K562 (cell line): ENCODE measurements at regions not wholly inside any gene's neighbourhood (a gene's known extent, or its start where the extent isn't known, plus 50 kb on each side); places are given as distances from the start of the nearest gene placed in this dataset.

Experiments used
- ATF1 ChIP-seq, 2 experiments: fragments of 450-650 bp in 1 of 2; IDR thresholded peaks; 2 replicates each; pipeline ENCODE4 v1.6.1; 2016; ENCODE audit warnings: missing compliant biosample characterization in 1 of 2, missing genetic modification characterization in 1 of 2
- CEBPZ ChIP-seq: fragments of 150-350 bp; IDR thresholded peaks from 2 replicates; pipeline ENCODE4 v1.6.1; 2014; ENCODE audit warnings: low read depth, mild to moderate bottlenecking, low read length, borderline replicate concordance
- CHD4 ChIP-seq: fragments of 200-600 bp; sonication (generic); IDR thresholded peaks from 3 replicates; pipeline ENCODE4 v1.6.1; 2012; ENCODE audit warnings: low read depth, mild to moderate bottlenecking, mixed read lengths, low read length, inconsistent platforms; ENCODE audit not compliant: insufficient read depth, insufficient replicate concordance, poor library complexity, severe bottlenecking
- DPF2 ChIP-seq: fragments of 450-650 bp; IDR thresholded peaks from 2 replicates; pipeline ENCODE4 v1.6.1; 2016
- ELF1 ChIP-seq: fragments of 200-800 bp; sonication (Bioruptor generic); IDR thresholded peaks from 2 replicates; pipeline ENCODE4 v1.6.1; 2016; ENCODE audit warnings: missing genetic modification characterization, missing compliant biosample characterization
- FOSL1 ChIP-seq: fragments of 200-800 bp; sonication (Bioruptor generic); conservative IDR thresholded peaks from 2 replicates; pipeline ENCODE4 v1.6.1; 2016; ENCODE audit warnings: missing genetic modification characterization, missing compliant biosample characterization
- JUND ChIP-seq, 2 experiments: IDR thresholded peaks; 2 replicates in 1 of 2; 3 replicates in 1 of 2; pipeline ENCODE4 v1.6.1; 2011; ENCODE audit warnings: borderline replicate concordance in 2 of 2, low read depth in 2 of 2, low read length in 2 of 2, improper control_type of control experiment in 1 of 2, missing biosample characterization in 1 of 2, missing genetic modification characterization in 1 of 2, missing genetic modification reagents in 1 of 2
- RB1 ChIP-seq: fragments of 450-650 bp; IDR thresholded peaks from 2 replicates; pipeline ENCODE4 v1.6.1; 2017; ENCODE audit warnings: low read depth, mild to moderate bottlenecking
- SMARCA4 ChIP-seq: fragments of 450-650 bp; IDR thresholded peaks from 2 replicates; pipeline ENCODE4 v1.6.1; 2016
- TEAD1 ChIP-seq, 2 experiments: fragments of 450-650 bp in 1 of 2; sonication (generic) in 1 of 2; formaldehyde crosslinking; IDR thresholded peaks; 2 replicates each; pipeline versions ENCODE4 v1.4.0 to v1.8.0; 2020 to 2022; ENCODE audit warnings: mild to moderate bottlenecking in 2 of 2, missing genetic modification reagents in 1 of 2
- ZBED1 ChIP-seq: IDR thresholded peaks from 2 replicates; pipeline ENCODE4 v1.6.1; 2014
- ZNF124 ChIP-seq: sonication (generic); formaldehyde crosslinking; IDR thresholded peaks from 2 replicates; pipeline ENCODE4 v1.8.1; 2022; ENCODE audit warnings: missing genetic modification reagents
- TF ChIP-seq, protein P1 (sequence below), 3 experiments: IDR thresholded peaks in 2 of 3; conservative IDR thresholded peaks in 1 of 3; 2 replicates each; pipeline ENCODE4 v1.5.1; 2011 to 2012; ENCODE audit warnings: low read length in 3 of 3, mild to moderate bottlenecking in 3 of 3, control low read depth in 2 of 3, improper control_type of control experiment in 1 of 3, inconsistent platforms in 1 of 3, low read depth in 1 of 3, mixed read lengths in 1 of 3, moderate library complexity in 1 of 3; ENCODE audit not compliant: insufficient read depth in 2 of 3

DNA sequence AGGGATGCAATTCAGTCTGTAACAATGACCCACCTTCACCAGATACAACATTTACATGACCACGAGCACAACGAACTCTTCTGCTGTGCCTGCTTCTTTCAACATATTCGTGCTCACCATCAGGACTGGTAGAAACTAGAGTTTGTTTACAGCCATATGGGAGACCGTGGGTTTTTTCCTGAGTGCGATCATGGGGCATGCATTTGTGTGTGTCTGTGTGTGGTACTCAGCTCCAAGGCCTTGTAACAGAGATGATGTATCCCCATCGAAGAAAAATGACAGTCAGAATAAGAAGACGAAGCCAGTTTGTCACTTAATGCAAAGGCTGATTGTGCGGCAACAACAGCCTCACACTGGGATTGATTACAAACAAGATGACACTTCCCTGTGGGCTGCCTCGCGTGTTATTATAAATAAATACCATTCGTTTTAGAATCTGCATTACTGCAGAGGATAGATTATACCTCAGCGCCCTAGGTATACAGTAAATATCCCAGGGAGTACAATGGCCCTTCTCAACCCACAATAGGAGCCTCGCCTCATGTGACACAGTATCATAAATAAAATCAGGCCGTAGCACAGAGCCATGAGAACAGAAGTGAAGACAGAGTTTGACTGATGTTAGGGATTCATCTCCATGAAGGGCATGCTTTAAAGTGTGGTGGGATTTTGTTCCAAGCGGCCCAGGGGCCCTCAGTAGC lies 97.3 kb upstream of the NOCT start:
- TF ChIP-seq, protein P1, sequence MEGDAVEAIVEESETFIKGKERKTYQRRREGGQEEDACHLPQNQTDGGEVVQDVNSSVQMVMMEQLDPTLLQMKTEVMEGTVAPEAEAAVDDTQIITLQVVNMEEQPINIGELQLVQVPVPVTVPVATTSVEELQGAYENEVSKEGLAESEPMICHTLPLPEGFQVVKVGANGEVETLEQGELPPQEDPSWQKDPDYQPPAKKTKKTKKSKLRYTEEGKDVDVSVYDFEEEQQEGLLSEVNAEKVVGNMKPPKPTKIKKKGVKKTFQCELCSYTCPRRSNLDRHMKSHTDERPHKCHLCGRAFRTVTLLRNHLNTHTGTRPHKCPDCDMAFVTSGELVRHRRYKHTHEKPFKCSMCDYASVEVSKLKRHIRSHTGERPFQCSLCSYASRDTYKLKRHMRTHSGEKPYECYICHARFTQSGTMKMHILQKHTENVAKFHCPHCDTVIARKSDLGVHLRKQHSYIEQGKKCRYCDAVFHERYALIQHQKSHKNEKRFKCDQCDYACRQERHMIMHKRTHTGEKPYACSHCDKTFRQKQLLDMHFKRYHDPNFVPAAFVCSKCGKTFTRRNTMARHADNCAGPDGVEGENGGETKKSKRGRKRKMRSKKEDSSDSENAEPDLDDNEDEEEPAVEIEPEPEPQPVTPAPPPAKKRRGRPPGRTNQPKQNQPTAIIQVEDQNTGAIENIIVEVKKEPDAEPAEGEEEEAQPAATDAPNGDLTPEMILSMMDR (IDR thresholded peaks at IDR 0.05 in 2 of 3, conservative IDR thresholded peaks at IDR 0.05 in 1 of 3; ENCODE audit: insufficient read depth in 2 of 3, low read depth in 1 of 3, low read length in 3 of 3) = no peak
- TF ChIP-seq SMARCA4 (no peak), FOSL1 (tag) (no peak), TEAD1 (CRISPR knock-in tag; IDR thresholded peaks at IDR 0.05) (no peak), RB1 (no peak), CEBPZ (no peak), CHD4 (no peak), ELF1 (no peak), ZNF124 (CRISPR knock-in tag) (no peak), JUND (IDR thresholded peaks at IDR 0.05; ENCODE audit: borderline replicate concordance, low read depth, low read length) (no peak), JUND (tag; IDR thresholded peaks at IDR 0.05; ENCODE audit: borderline replicate concordance, low read depth, low read length) (no peak), ZBED1 (no peak), DPF2 (no peak), ATF1 (CRISPR knock-in tag; IDR thresholded peaks at IDR 0.05) (no peak), ATF1 (tag; IDR thresholded peaks at IDR 0.05) (no peak)
